WTC11 (cell line): ENCODE measurements at regions not wholly inside any gene's neighbourhood (a gene's known extent, or its start where the extent isn't known, plus 50 kb on each side); places are given as distances from the start of the nearest gene placed in this dataset.

Experiments
- FOXK1 ChIP-seq: sonication (generic); formaldehyde crosslinking; IDR thresholded peaks from 2 replicates; pipeline ENCODE4 v1.8.0; 2022; ENCODE audit warnings: mild to moderate bottlenecking, moderate library complexity, missing genetic modification reagents
- FOXP1 ChIP-seq: sonication (generic); formaldehyde crosslinking; IDR thresholded peaks from 2 replicates; pipeline ENCODE4 v1.8.0; 2022; ENCODE audit warnings: missing genetic modification reagents, mild to moderate bottlenecking, moderate library complexity, borderline replicate concordance
- MXD4 ChIP-seq: fragments of 250-450 bp; sonication (Bioruptor Pico); IDR thresholded peaks from 2 replicates; pipeline ENCODE4 v1.8.0; 2021; ENCODE audit warnings: mild to moderate bottlenecking, moderate library complexity, borderline replicate concordance
- MYBL2 ChIP-seq: sonication (generic); formaldehyde crosslinking; IDR thresholded peaks from 2 replicates; pipeline ENCODE4 v1.8.1; 2023; ENCODE audit warnings: mild to moderate bottlenecking, moderate library complexity, missing genetic modification reagents
- SMAD4 ChIP-seq: sonication (generic); formaldehyde crosslinking; IDR thresholded peaks from 2 replicates; pipeline ENCODE4 v1.8.0; 2022; ENCODE audit warnings: mild to moderate bottlenecking, missing genetic modification reagents
- USF2 ChIP-seq: sonication (generic); formaldehyde crosslinking; IDR thresholded peaks from 2 replicates; pipeline ENCODE4 v1.8.1; 2023; ENCODE audit warnings: mild to moderate bottlenecking, missing genetic modification reagents, moderate library complexity
- ZNF138 ChIP-seq: sonication (generic); formaldehyde crosslinking; conservative IDR thresholded peaks from 2 replicates; pipeline ENCODE4 v1.8.1; 2022; ENCODE audit warnings: mild to moderate bottlenecking, moderate library complexity, missing genetic modification reagents
- ZNF232 ChIP-seq: sonication (generic); formaldehyde crosslinking; IDR thresholded peaks from 2 replicates; pipeline ENCODE4 v1.8.0; 2022; ENCODE audit warnings: mild to moderate bottlenecking, missing genetic modification reagents
- ZNF281 ChIP-seq: sonication (generic); formaldehyde crosslinking; IDR thresholded peaks from 2 replicates; pipeline ENCODE4 v1.8.0; 2023; ENCODE audit warnings: mild to moderate bottlenecking, missing genetic modification reagents
- TF ChIP-seq, protein P1 (sequence below): sonication (generic); formaldehyde crosslinking; IDR thresholded peaks from 2 replicates; pipeline ENCODE4 v1.8.0; 2022; ENCODE audit warnings: mild to moderate bottlenecking, missing genetic modification reagents
- TF ChIP-seq, protein P2 (sequence below): sonication (generic); formaldehyde crosslinking; IDR thresholded peaks from 2 replicates; pipeline ENCODE4 v1.8.1; 2023; ENCODE audit warnings: mild to moderate bottlenecking, moderate library complexity, missing genetic modification reagents
- TF ChIP-seq, protein P3 (sequence below): fragments of 200-600 bp; IDR thresholded peaks from 2 replicates; pipeline ENCODE4 v1.8.0; 2022; ENCODE audit warnings: antibody characterized with exemption
- TF ChIP-seq, protein P4 (sequence below): sonication (generic); formaldehyde crosslinking; conservative IDR thresholded peaks from 2 replicates; pipeline ENCODE4 v1.8.1; 2022; ENCODE audit warnings: mild to moderate bottlenecking, missing genetic modification reagents

DNA sequence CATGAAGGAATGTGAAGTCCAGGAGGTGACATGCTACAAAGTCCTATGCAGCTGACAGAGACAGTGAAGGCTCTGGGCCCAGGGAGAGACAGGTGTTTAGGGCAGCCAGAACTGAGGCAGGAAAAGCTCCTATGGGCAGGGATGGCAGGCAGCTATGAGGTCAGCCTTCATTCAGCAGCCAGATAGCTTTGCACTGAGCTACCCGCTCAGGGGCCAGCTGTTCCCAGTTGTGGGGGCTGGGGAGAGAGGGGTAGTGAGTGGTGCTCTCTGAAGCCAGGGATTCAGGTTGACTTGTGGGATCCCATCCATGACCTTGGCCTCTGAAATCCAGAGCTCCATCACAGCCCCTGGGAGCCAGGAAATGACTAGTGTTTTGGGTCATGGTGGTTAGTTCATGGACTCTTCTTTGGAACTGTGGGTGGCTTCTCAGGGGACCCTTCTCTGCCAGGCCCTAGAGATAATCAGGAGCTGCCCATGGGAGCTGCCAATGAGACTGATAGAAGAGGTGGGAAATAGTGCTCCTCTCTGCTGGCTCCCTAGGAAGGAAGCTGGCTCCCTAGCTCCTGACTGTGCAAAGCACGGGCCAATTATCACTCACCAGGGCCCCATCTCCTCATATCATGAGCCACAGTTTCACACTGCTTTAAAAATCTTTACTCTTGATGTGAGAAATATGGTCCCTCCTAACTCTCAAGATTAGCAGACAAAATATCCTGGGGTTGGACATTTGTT, 127.7 kb downstream of the VEGFA start:
- no peak for TF ChIP-seq MYBL2 (CRISPR knock-in tag)
- TF ChIP-seq, protein P1, sequence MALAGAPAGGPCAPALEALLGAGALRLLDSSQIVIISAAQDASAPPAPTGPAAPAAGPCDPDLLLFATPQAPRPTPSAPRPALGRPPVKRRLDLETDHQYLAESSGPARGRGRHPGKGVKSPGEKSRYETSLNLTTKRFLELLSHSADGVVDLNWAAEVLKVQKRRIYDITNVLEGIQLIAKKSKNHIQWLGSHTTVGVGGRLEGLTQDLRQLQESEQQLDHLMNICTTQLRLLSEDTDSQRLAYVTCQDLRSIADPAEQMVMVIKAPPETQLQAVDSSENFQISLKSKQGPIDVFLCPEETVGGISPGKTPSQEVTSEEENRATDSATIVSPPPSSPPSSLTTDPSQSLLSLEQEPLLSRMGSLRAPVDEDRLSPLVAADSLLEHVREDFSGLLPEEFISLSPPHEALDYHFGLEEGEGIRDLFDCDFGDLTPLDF (CRISPR knock-in tag): no peak
- TF ChIP-seq USF2 (CRISPR knock-in tag): no peak
- TF ChIP-seq, protein P2, sequence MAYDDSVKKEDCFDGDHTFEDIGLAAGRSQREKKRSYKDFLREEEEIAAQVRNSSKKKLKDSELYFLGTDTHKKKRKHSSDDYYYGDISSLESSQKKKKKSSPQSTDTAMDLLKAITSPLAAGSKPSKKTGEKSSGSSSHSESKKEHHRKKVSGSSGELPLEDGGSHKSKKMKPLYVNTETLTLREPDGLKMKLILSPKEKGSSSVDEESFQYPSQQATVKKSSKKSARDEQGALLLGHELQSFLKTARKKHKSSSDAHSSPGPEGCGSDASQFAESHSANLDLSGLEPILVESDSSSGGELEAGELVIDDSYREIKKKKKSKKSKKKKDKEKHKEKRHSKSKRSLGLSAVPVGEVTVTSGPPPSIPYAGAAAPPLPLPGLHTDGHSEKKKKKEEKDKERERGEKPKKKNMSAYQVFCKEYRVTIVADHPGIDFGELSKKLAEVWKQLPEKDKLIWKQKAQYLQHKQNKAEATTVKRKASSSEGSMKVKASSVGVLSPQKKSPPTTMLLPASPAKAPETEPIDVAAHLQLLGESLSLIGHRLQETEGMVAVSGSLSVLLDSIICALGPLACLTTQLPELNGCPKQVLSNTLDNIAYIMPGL (CRISPR knock-in tag): no peak
- TF ChIP-seq, protein P3, sequence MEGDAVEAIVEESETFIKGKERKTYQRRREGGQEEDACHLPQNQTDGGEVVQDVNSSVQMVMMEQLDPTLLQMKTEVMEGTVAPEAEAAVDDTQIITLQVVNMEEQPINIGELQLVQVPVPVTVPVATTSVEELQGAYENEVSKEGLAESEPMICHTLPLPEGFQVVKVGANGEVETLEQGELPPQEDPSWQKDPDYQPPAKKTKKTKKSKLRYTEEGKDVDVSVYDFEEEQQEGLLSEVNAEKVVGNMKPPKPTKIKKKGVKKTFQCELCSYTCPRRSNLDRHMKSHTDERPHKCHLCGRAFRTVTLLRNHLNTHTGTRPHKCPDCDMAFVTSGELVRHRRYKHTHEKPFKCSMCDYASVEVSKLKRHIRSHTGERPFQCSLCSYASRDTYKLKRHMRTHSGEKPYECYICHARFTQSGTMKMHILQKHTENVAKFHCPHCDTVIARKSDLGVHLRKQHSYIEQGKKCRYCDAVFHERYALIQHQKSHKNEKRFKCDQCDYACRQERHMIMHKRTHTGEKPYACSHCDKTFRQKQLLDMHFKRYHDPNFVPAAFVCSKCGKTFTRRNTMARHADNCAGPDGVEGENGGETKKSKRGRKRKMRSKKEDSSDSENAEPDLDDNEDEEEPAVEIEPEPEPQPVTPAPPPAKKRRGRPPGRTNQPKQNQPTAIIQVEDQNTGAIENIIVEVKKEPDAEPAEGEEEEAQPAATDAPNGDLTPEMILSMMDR: no peak
- no peak for TF ChIP-seq ZNF281 (CRISPR knock-in tag)
- TF ChIP-seq SMAD4: no peak
- TF ChIP-seq, protein P4, sequence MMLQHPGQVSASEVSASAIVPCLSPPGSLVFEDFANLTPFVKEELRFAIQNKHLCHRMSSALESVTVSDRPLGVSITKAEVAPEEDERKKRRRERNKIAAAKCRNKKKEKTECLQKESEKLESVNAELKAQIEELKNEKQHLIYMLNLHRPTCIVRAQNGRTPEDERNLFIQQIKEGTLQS: no peak
- TF ChIP-seq MXD4 (CRISPR knock-in tag): no peak
- no peak for TF ChIP-seq ZNF232 (CRISPR knock-in tag)
- no peak for TF ChIP-seq ZNF138 (CRISPR knock-in tag)
- TF ChIP-seq FOXP1 (CRISPR knock-in tag): no peak
- TF ChIP-seq FOXK1 (CRISPR knock-in tag): no peak
